Neural progenitor cell (in vitro differentiated cells): ENCODE measurements at regions not wholly inside any gene's neighbourhood (a gene's known extent, or its start where the extent isn't known, plus 50 kb on each side); places are given as distances from the start of the nearest gene placed in this dataset. TPM values are rescaled to one million over a fixed set of nuclear protein-coding genes. Genes with fewer than 3 reads are reported as not detected.

Experiments
- DNase-seq: peaks from one replicate; pipeline ENCODE4 v3.0.0-alpha.2; 2016; ENCODE audit warnings: low spot score
- H2AFZ ChIP-seq: fragments of 200-600 bp; sonication (generic); replicated peaks from 2 replicates; pipeline ENCODE4 v1.6.1; 2016; ENCODE audit warnings: antibody characterized with exemption
- H3F3A ChIP-seq: fragments of 200-600 bp; sonication (generic); 2 replicates; pipeline ENCODE4 v1.6.1; 2016; ENCODE audit warnings: antibody characterized with exemption, low read depth
- H3K27ac ChIP-seq: fragments of 200-600 bp; sonication (generic); 2 replicates; pipeline ENCODE4 v1.5.1; 2016; ENCODE audit warnings: mild to moderate bottlenecking
- H3K27me3 ChIP-seq: fragments of 200-600 bp; sonication (generic); 2 replicates; pipeline ENCODE4 v1.6.1; 2016; ENCODE audit warnings: mild to moderate bottlenecking, moderate library complexity
- H3K36me3 ChIP-seq: fragments of 200-600 bp; sonication (generic); 2 replicates; pipeline ENCODE4 v1.5.1; 2016
- H3K4me1 ChIP-seq: fragments of 200-600 bp; sonication (generic); 2 replicates; pipeline ENCODE4 v1.6.1; 2016; ENCODE audit warnings: mixed run types
- H3K4me2 ChIP-seq: fragments of 200-600 bp; sonication (generic); 2 replicates; pipeline ENCODE4 v1.6.1; 2016
- H3K4me3 ChIP-seq: fragments of 200-600 bp; sonication (generic); 2 replicates; pipeline ENCODE4 v1.5.1; 2016
- H3K79me2 ChIP-seq: fragments of 200-600 bp; sonication (generic); 2 replicates; pipeline ENCODE4 v1.6.1; 2016; ENCODE audit warnings: low read depth
- H3K9ac ChIP-seq: fragments of 200-600 bp; sonication (generic); 2 replicates; pipeline ENCODE4 v1.6.1; 2016
- H3K9me3 ChIP-seq: fragments of 200-600 bp; sonication (generic); 2 replicates; pipeline ENCODE4 v1.5.1; 2016; ENCODE audit warnings: low read depth
- H4K20me1 ChIP-seq: fragments of 200-600 bp; sonication (generic); 2 replicates; pipeline ENCODE4 v1.6.1; 2016; ENCODE audit warnings: low read depth
- H3K27ac Mint-ChIP-seq: 3 replicates; pipeline ENCODE4 v1.8.0; 2021; ENCODE audit warnings: mixed read lengths
- H3K27me3 Mint-ChIP-seq: 2 replicates; pipeline ENCODE4 v1.8.0; 2022; ENCODE audit warnings: low read depth, mild to moderate bottlenecking, inconsistent platforms, moderate library complexity, mixed read lengths; ENCODE audit not compliant: insufficient read depth
- H3K36me3 Mint-ChIP-seq: 3 replicates; pipeline ENCODE4 v1.8.0; 2021; ENCODE audit warnings: mixed read lengths
- H3K4me1 Mint-ChIP-seq: 3 replicates; pipeline ENCODE4 v1.8.0; 2021; ENCODE audit warnings: mixed read lengths
- H3K4me3 Mint-ChIP-seq: 3 replicates; pipeline ENCODE4 v1.8.0; 2021; ENCODE audit warnings: mild to moderate bottlenecking, moderate library complexity, mixed read lengths
- H3K9me3 Mint-ChIP-seq: 3 replicates; pipeline ENCODE4 v1.8.0; 2020; ENCODE audit warnings: mixed read lengths
- CTCF ChIP-seq: fragments of 200-600 bp; sonication (generic); IDR thresholded peaks from 2 replicates; pipeline ENCODE4 v1.5.1; 2017; ENCODE audit warnings: antibody characterized with exemption, mild to moderate bottlenecking
- EZH2 ChIP-seq: fragments of 200-600 bp; sonication (generic); IDR thresholded peaks from 2 replicates; pipeline ENCODE4 v1.6.1; 2017; ENCODE audit warnings: antibody characterized with exemption, mild to moderate bottlenecking, moderate library complexity
- EZH2phosphoT487 ChIP-seq: fragments of 200-600 bp; sonication (generic); IDR thresholded peaks from 2 replicates; pipeline ENCODE4 v1.6.1; 2017; ENCODE audit warnings: antibody characterized with exemption
- microRNA-seq: library from miRNA; unstranded; fragments of <30 nt; microRNA quantifications from one replicate; pipeline ENCODE4, GENCODE V29; 2016
- small RNA-seq: library from RNA; depleted of rRNA; stranded (forward); fragments of <200 nt; gene quantifications from one replicate; pipeline ENCODE3, GENCODE V24; 2015

- H3K9me3 Mint-ChIP-seq = no peaks in the 10 kb centered on the region
- Histone ChIP-seq H3K4me2 (no peak overlapping the region), H3F3A (peaks cover 17% of the 10 kb centered on the region), H3K79me2 (no peaks in the 10 kb centered on the region), H3K4me3 (no peak overlapping the region), H3K36me3 (no peaks in the 10 kb centered on the region), H3K9me3 (no peaks in the 10 kb centered on the region), H3K9ac (no peak overlapping the region), H3K4me1 (peaks cover 19% of the 10 kb centered on the region), H3K27me3 (peaks cover 88% of the 10 kb centered on the region), H3K27ac (no peak overlapping the region), H2AFZ (no peak overlapping the region), H4K20me1 (peaks cover 26% of the 10 kb centered on the region)
- H3K27me3 Mint-ChIP-seq = peaks cover 70% of the 10 kb centered on the region
- peaks cover 16% of the 10 kb centered on the region for H3K4me1 Mint-ChIP-seq
- no peak for DNase-seq
- TF ChIP-seq CTCF = no peak
- TF ChIP-seq EZH2phosphoT487 = no peak
- TF ChIP-seq EZH2 = no peak
- H3K4me3 Mint-ChIP-seq = no peak overlapping the region
- H3K27ac Mint-ChIP-seq = no peak overlapping the region
- no peaks in the 10 kb centered on the region for H3K36me3 Mint-ChIP-seq
These were observed 53.7 kb upstream of the E2F8 start for GRCh38 chr11:19294444-19294843.

- Mint-ChIP-seq H3K4me1 (peaks cover 3% of the 10 kb centered on the region), H3K4me3 (no peak overlapping the region), H3K27me3 (peaks cover 49% of the 10 kb centered on the region), H3K9me3 (no peaks in the 10 kb centered on the region), H3K27ac (no peak overlapping the region), H3K36me3 (no peaks in the 10 kb centered on the region)
- Histone ChIP-seq H3K9ac (no peak overlapping the region), H2AFZ (no peak overlapping the region), H3K4me1 (peaks cover 3% of the 10 kb centered on the region), H3K36me3 (no peaks in the 10 kb centered on the region), H3K79me2 (no peaks in the 10 kb centered on the region), H3F3A (no peaks in the 10 kb centered on the region), H3K4me2 (no peak overlapping the region), H4K20me1 (peaks cover 4% of the 10 kb centered on the region), H3K4me3 (no peak overlapping the region), H3K9me3 (no peaks in the 10 kb centered on the region), H3K27me3 (peaks cover 63% of the 10 kb centered on the region), H3K27ac (no peak overlapping the region)
- no peak for TF ChIP-seq EZH2phosphoT487
- no peak for DNase-seq
These were observed 50.3 kb upstream of the E2F8 start for GRCh38 chr11:19291064-19291463.

Small RNA genes in the stretch of these regions (microRNA-seq; reads per million reads assigned to microRNA genes)
- not detected for gene MIR4486

Small RNA genes in the stretch of these regions (small RNA-seq; reads per million reads assigned to genes)
- gene MIR4486 = not detected
- gene RF00408 = not detected
- not detected for gene RNA5SP335
